ENCODE measurements at regions not wholly inside any gene's neighbourhood (a gene's known extent, or its start where the extent isn't known, plus 50 kb on each side); places are given as distances from the start of the nearest gene placed in this dataset.

DNA sequence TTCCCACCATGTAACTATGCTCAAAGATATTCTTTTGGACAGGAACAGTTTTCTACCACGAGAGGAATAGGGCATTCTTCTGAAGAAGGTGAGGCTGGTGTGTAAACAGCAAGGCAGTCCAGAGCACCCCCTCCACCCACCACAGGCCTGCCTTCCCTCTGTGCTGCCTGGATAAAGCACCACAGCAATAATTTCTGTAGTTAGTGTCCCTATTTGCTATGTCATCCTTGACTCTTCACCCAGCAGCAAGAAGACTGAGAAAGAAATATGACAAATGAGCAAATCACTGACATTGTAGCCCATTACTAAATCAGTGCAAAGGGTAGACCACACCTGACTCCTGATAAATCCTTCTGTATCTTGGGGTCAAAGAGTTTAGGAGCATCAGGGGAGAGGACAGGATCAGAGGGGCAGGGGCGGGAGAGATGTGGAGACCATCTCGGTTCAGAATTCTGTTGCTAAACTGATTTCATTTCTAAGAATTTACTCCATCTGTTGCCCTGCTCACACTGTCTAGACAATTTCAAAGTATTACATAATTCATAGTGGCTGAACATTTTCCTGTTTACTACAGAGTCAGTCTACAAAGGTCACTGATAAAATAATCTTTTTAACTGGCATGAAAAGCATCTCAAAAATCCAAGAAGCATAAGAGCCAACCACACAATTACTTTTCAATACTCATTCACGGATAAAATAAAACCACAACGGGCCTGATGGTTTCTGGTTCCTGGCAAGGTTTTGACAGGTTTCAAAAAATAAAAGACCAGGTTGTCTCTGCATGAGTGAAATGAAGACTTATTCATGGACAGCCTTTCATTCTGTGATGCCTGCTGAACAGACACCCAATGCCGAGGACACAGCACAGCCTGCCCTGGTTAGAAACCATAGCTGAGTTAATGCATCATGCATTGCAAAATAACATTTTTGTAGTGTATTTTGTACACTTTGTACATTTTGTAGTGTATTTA lies 88.4 kb upstream of the IRS2 start:
- Histone ChIP-seq H3K14ac (ENCODE audit: insufficient read length) (no peak overlapping the region), H2BK5ac (ENCODE audit: low read depth, low read length) (no peak overlapping the region), H4K20me1 (replicated peaks in 1 of 2; ENCODE audit: control insufficient read depth in 1 of 2, insufficient read depth in 2 of 2, low read length in 2 of 2) (no peaks in the 10 kb centered on the region), H3K4me3 (ENCODE audit: extremely low read depth in 1 of 4, insufficient read depth in 2 of 4, low read depth in 3 of 4, low read length in 4 of 4) (no peak overlapping the region), H3K27ac (ENCODE audit: low read depth, low read length) (no peak overlapping the region), H2BK15ac (ENCODE audit: low read length) (no peak overlapping the region), H2BK120ac (replicated peaks; ENCODE audit: low read depth, low read length) (no peak overlapping the region), H3K4me2 (ENCODE audit: insufficient read depth in 1 of 2, low read depth in 2 of 2, low read length in 2 of 2) (no peak overlapping the region), H3K36me3 (ENCODE audit: control insufficient read depth in 2 of 4, insufficient read depth in 4 of 4, low read length in 3 of 4) (no peaks in the 10 kb centered on the region), H4K5ac (ENCODE audit: insufficient read length, low read depth, low read length) (no peak overlapping the region), H2AK5ac (ENCODE audit: low read depth, low read length) (no peak overlapping the region), H3K4ac (replicated peaks; ENCODE audit: insufficient read length, low read depth, low read length) (no peak overlapping the region), H3K23ac (ENCODE audit: insufficient read length) (no peak overlapping the region), H3K79me1 (ENCODE audit: low read depth, low read length) (no peaks in the 10 kb centered on the region), H2AFZ (ENCODE audit: low read length) (no peak overlapping the region), H4K8ac (ENCODE audit: extremely low read depth, insufficient read depth, low read length) (no peak overlapping the region), H3K9me3 (ENCODE audit: insufficient read depth in 2 of 2, low read depth in 1 of 2, low read length in 1 of 2) (no peaks in the 10 kb centered on the region), H3K27me3 (replicated peaks in 1 of 4; ENCODE audit: control insufficient read depth in 3 of 4, extremely low read depth in 1 of 4, insufficient read depth in 3 of 4, low read length in 3 of 4) (no peaks in the 10 kb centered on the region; a peak in 1 of 7 replicates), H3K79me2 (ENCODE audit: control insufficient read depth in 1 of 2, insufficient read depth in 2 of 2, low read length in 2 of 2) (no peaks in the 10 kb centered on the region), H3K9ac (replicated peaks in 1 of 4; ENCODE audit: extremely low read depth in 1 of 4, low read depth in 3 of 4, low read length in 3 of 4) (no peak overlapping the region), H3K23me2 (ENCODE audit: low read depth, low read length) (no peaks in the 10 kb centered on the region), H2BK12ac (ENCODE audit: low read depth, low read length) (no peak overlapping the region), H3K4me1 (replicated peaks in 1 of 4; ENCODE audit: control insufficient read depth in 3 of 4, insufficient read depth in 4 of 4, low read length in 3 of 4) (peaks cover 0 to 3% (median 1%) of the 10 kb centered on the region in 4 experiments; a peak in 1 of 7 replicates), H3K56ac (replicated peaks; ENCODE audit: insufficient read length, low read depth, low read length) (no peak overlapping the region), H4K91ac (replicated peaks; ENCODE audit: insufficient read length, low read length) (no peak overlapping the region), H2BK20ac (ENCODE audit: low read length) (no peak overlapping the region), H3K18ac (ENCODE audit: extremely low read depth, low read length) (no peak overlapping the region)
- ChIA-PET CTCF (ENCODE audit: partially characterized antibody) (no interaction called here), POLR2A (ENCODE audit: partially characterized antibody) (no interaction called here)
- no peak for DNase-seq (ENCODE audit: low read depth in 1 of 2, low spot score in 2 of 2)
- TF ChIP-seq SP4 (IDR thresholded peaks at IDR 0.05; ENCODE audit: low read length) (no peak), TAF1 (IDR thresholded peaks at IDR 0.05; ENCODE audit: low read depth, low read length) (no peak), ASH2L (IDR thresholded peaks at IDR 0.05; ENCODE audit: low read length) (no peak), CBX8 (IDR thresholded peaks at IDR 0.05; ENCODE audit: borderline replicate concordance, low read depth, low read length) (no peak)
- no peak for FAIRE-seq
- 84% methylated on average over 6 of the region's 6 CpGs; no CpG with 5 or more reads in 1 of the 2 experiments for WGBS, 2 experiments (ENCODE audit: extremely low coverage in 1 of 2, insufficient coverage in 1 of 2, insufficient read length in 1 of 2, insufficient replicate concordance in 2 of 2, low coverage in 1 of 2, low lambda C conversion rate in 2 of 2, missing lambda C conversion rate in 1 of 2)

Data from H1 (cell line).